GM12891 (cell line): ENCODE measurements at regions not wholly inside any gene's neighbourhood (a gene's known extent, or its start where the extent isn't known, plus 50 kb on each side); places are given as distances from the start of the nearest gene placed in this dataset.

Experiments used
- POLR2A ChIP-seq: IDR thresholded peaks from 2 replicates; pipeline ENCODE4 v1.6.1; 2011; ENCODE audit warnings: low read depth, low read length, control low read depth
- POLR2AphosphoS5 ChIP-seq: IDR thresholded peaks from 2 replicates; pipeline ENCODE4 v1.6.1; 2011; ENCODE audit warnings: low read depth, low read length, control low read depth
- POU2F2 ChIP-seq: IDR thresholded peaks from 2 replicates; pipeline ENCODE4 v1.6.1; 2011; ENCODE audit warnings: low read depth, mild to moderate bottlenecking, control low read depth, low read length, moderate library complexity
- TAF1 ChIP-seq: IDR thresholded peaks from 2 replicates; pipeline ENCODE4 v1.6.1; 2011; ENCODE audit warnings: low read depth, low read length, control low read depth

DNA sequence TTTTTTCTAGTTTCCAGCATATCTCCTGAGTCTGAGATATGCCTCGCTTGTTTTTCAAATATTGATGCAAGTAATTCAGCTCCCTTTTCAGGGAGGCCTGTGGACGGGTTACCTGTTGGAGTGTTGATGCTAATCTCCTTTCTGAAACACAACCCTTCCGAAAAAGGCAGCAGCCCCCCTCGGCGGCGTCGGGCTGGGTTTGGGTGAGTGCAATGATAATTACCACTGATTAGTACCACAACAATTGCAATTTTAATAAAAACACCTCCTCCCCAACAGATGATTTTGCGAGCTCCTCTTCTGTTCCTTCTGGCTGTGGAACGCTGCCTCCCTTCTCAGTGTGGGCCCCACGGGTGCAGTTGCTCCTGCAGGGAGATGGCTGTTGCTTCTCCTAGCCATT is 66.3 kb downstream of the PTGR3 start:
- no peak for TF ChIP-seq POLR2AphosphoS5
- no peak for TF ChIP-seq POLR2A
- no peak for TF ChIP-seq TAF1
- no peak for TF ChIP-seq POU2F2
